Hypothalamus (tissue), 51 donors: ENCODE measurements at regions not wholly inside any gene's neighbourhood (a gene's known extent, or its start where the extent isn't known, plus 50 kb on each side); places are given as distances from the start of the nearest gene placed in this dataset.

Source experiments
- DNase-seq, 51 donors: peaks; one replicate each; lab custom pipeline; 2025; lab: John Stamatoyannopoulos, UW

- DNase-seq = no peak
Measured at GRCh38 chr15:39156646-39157250, 424.1 kb upstream of the THBS1 start.

- peak in 1 of 51 donors; percentile 2 for DNase-seq
Measured at GRCh38 chr15:39157882-39158281, 423.0 kb upstream of the THBS1 start.

GRCh38 chr15:39159833-39160232 lies 421.0 kb upstream of the THBS1 start:
- DNase-seq = no peak

- DNase-seq = no peak
Measured at GRCh38 chr15:39161096-39161495, 419.8 kb upstream of the THBS1 start.

- DNase-seq = no peak
Measured at GRCh38 chr15:39165020-39165706, 415.7 kb upstream of the THBS1 start.

- no peak for DNase-seq
Measured at GRCh38 chr15:39167164-39168058, 413.5 kb upstream of the THBS1 start.

GRCh38 chr15:39171944-39172368 lies 408.9 kb upstream of the THBS1 start:
- DNase-seq = peak in 27 of 51 donors; percentile 1 to 74 (median 25)

- peak in 31 of 51 donors; percentile 3 to 60 (median 18) for DNase-seq
Measured at GRCh38 chr15:39172380-39173281, 408.2 kb upstream of the THBS1 start.

- DNase-seq = no peak
Measured at GRCh38 chr15:39173426-39173825, 407.5 kb upstream of the THBS1 start.

- no peak for DNase-seq
Measured at GRCh38 chr15:39174332-39174731, 406.5 kb upstream of the THBS1 start.

- DNase-seq = no peak
Measured at GRCh38 chr15:39176030-39176429, 404.8 kb upstream of the THBS1 start.

GRCh38 chr15:39177561-39177960 lies 403.3 kb upstream of the THBS1 start:
- DNase-seq = no peak

GRCh38 chr15:39180030-39180429 lies 400.8 kb upstream of the THBS1 start:
- DNase-seq = no peak

GRCh38 chr15:39180483-39180933 lies 400.4 kb upstream of the THBS1 start:
- DNase-seq = no peak

GRCh38 chr15:39181056-39181747 lies 399.7 kb upstream of the THBS1 start:
- DNase-seq = no peak

- no peak for DNase-seq
Measured at GRCh38 chr15:39181940-39182339, 398.9 kb upstream of the THBS1 start.

GRCh38 chr15:39183164-39183881 lies 397.6 kb upstream of the THBS1 start:
- no peak for DNase-seq

GRCh38 chr15:39184701-39185390 lies 396.0 kb upstream of the THBS1 start:
- no peak for DNase-seq
